Ectodermal cell (in vitro differentiated cells): ENCODE measurements at regions not wholly inside any gene's neighbourhood (a gene's known extent, or its start where the extent isn't known, plus 50 kb on each side); places are given as distances from the start of the nearest gene placed in this dataset.

Experiments used
- H3K27ac ChIP-seq: 2 replicates; pipeline ENCODE4 v1.7.0; 2013; ENCODE audit warnings: mild to moderate bottlenecking, low read depth, low read length; ENCODE audit not compliant: insufficient read depth, poor library complexity, severe bottlenecking
- H3K27me3 ChIP-seq: 2 replicates; pipeline ENCODE4 v1.7.0; 2013; ENCODE audit warnings: mild to moderate bottlenecking, low read length; ENCODE audit not compliant: insufficient read depth, control insufficient read depth, poor library complexity, severe bottlenecking
- H3K36me3 ChIP-seq: one replicate; pipeline ENCODE4 v1.7.0; 2013; ENCODE audit warnings: low read length; ENCODE audit not compliant: control insufficient read depth, insufficient read depth
- H3K4me1 ChIP-seq: one replicate; pipeline ENCODE4 v1.7.0; 2013; ENCODE audit warnings: low read length; ENCODE audit not compliant: control insufficient read depth, insufficient read depth
- H3K4me3 ChIP-seq: 2 replicates; pipeline ENCODE4 v1.7.0; 2013; ENCODE audit warnings: low read depth, low read length, control low read depth; ENCODE audit not compliant: insufficient read depth
- H3K9me3 ChIP-seq: 2 replicates; pipeline ENCODE4 v1.7.0; 2013; ENCODE audit warnings: mild to moderate bottlenecking, low read length, moderate library complexity; ENCODE audit not compliant: control insufficient read depth
- WGBS, 2 experiments: methylation state at CpG; one replicate each; pipeline ENCODE4 v1.1.7; 2013; ENCODE audit warnings: missing lambda C conversion rate in 2 of 2; 5-methylcytosine and 5-hydroxymethylcytosine counted together

GRCh38 chr21:39014747-39015146 is 168.5 kb downstream of the PSMG1 start:
- Histone ChIP-seq H3K4me3 (no peak overlapping the region), H3K27me3 (no peaks in the 10 kb centered on the region), H3K27ac (no peak overlapping the region), H3K36me3 (no peaks in the 10 kb centered on the region), H3K4me1 (peaks cover 4% of the 10 kb centered on the region), H3K9me3 (no peaks in the 10 kb centered on the region)
- 94 to 95% methylated on average over 9 of the region's 9 CpGs for WGBS, 2 experiments

DNA sequence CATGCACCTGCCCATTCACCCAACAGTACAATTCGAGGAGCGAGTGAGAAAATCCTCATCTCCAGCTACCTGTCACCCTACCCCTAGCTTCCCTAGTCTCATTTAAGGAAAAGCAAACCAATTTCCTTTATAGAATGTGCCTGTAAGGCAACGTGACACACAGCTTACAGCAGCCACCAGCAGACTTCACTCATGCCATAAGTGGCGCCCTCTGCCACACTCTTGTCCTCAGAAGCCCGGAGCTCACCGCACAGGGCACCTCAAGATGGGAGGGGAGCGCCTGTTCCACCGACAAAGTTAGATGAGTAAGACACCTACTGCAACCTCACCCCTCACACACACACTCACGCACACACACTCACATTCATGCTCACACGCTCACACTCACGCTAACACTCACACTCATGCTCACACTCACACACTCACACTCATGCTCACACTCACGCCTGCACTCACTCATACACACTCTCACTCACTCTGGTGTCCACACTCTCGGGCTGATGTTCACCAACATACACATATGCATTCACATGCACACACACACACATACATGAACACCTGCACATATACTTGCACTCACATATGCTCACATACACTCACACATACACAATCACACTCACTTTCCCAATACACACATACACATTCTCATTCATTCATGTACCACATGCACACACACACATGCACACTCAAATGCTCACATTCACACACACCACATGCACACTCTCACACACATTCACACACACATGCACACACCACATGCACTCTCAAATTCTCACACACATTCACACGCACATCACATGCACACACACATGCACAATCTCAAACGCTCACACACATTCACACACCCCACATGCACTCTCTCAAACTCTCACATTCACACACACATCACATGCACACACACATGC is 170.7 kb downstream of the PSMG1 start:
- Histone ChIP-seq H3K4me3 (no peak overlapping the region), H3K4me1 (peaks cover 7% of the 10 kb centered on the region), H3K27me3 (no peaks in the 10 kb centered on the region), H3K36me3 (no peaks in the 10 kb centered on the region), H3K9me3 (no peaks in the 10 kb centered on the region), H3K27ac (no peak overlapping the region)
- WGBS, 2 experiments, result 89 to 90% methylated on average over 15 of the region's 15 CpGs

GRCh38 chr21:39011911-39012310 is 171.3 kb downstream of the PSMG1 start:
- H3K27ac ChIP-seq, result no peak overlapping the region
- H3K27me3 ChIP-seq, result no peaks in the 10 kb centered on the region
- no peaks in the 10 kb centered on the region for H3K9me3 ChIP-seq
- 92 to 94% methylated on average over 3 of the region's 3 CpGs for WGBS, 2 experiments
- H3K4me1 ChIP-seq, result peaks cover 7% of the 10 kb centered on the region
- no peak overlapping the region for H3K4me3 ChIP-seq
- no peaks in the 10 kb centered on the region for H3K36me3 ChIP-seq

GRCh38 chr21:39010629-39011404 is 172.4 kb downstream of the PSMG1 start:
- Histone ChIP-seq H3K36me3 (no peaks in the 10 kb centered on the region), H3K9me3 (no peaks in the 10 kb centered on the region), H3K4me1 (peaks cover 7% of the 10 kb centered on the region), H3K27ac (no peak overlapping the region), H3K4me3 (no peak overlapping the region), H3K27me3 (no peaks in the 10 kb centered on the region)
- 94% methylated on average over 16 of the region's 16 CpGs for WGBS, 2 experiments

GRCh38 chr21:39009587-39010225 is 173.5 kb downstream of the PSMG1 start:
- H3K36me3 ChIP-seq, result no peaks in the 10 kb centered on the region
- H3K27ac ChIP-seq, result no peak overlapping the region
- H3K4me1 ChIP-seq, result peaks cover 12% of the 10 kb centered on the region
- H3K4me3 ChIP-seq, result no peak overlapping the region
- no peaks in the 10 kb centered on the region for H3K9me3 ChIP-seq
- WGBS, 2 experiments, result 79 to 81% methylated on average over 7 of the region's 7 CpGs
- no peaks in the 10 kb centered on the region for H3K27me3 ChIP-seq

GRCh38 chr21:39007985-39008384 is 175.3 kb downstream of the PSMG1 start:
- Histone ChIP-seq H3K36me3 (no peaks in the 10 kb centered on the region), H3K9me3 (no peaks in the 10 kb centered on the region), H3K4me1 (peaks cover 12% of the 10 kb centered on the region), H3K27ac (no peak overlapping the region), H3K27me3 (no peaks in the 10 kb centered on the region), H3K4me3 (no peak overlapping the region)
- WGBS, 2 experiments, result 91 to 92% methylated on average over 2 of the region's 2 CpGs

GRCh38 chr21:39007532-39007931 is 175.7 kb downstream of the PSMG1 start:
- H3K27me3 ChIP-seq, result no peaks in the 10 kb centered on the region
- no peak overlapping the region for H3K4me3 ChIP-seq
- H3K4me1 ChIP-seq, result peaks cover 12% of the 10 kb centered on the region
- no peak overlapping the region for H3K27ac ChIP-seq
- 71 to 73% methylated on average over 8 of the region's 8 CpGs for WGBS, 2 experiments
- H3K36me3 ChIP-seq, result no peaks in the 10 kb centered on the region
- no peaks in the 10 kb centered on the region for H3K9me3 ChIP-seq

DNA sequence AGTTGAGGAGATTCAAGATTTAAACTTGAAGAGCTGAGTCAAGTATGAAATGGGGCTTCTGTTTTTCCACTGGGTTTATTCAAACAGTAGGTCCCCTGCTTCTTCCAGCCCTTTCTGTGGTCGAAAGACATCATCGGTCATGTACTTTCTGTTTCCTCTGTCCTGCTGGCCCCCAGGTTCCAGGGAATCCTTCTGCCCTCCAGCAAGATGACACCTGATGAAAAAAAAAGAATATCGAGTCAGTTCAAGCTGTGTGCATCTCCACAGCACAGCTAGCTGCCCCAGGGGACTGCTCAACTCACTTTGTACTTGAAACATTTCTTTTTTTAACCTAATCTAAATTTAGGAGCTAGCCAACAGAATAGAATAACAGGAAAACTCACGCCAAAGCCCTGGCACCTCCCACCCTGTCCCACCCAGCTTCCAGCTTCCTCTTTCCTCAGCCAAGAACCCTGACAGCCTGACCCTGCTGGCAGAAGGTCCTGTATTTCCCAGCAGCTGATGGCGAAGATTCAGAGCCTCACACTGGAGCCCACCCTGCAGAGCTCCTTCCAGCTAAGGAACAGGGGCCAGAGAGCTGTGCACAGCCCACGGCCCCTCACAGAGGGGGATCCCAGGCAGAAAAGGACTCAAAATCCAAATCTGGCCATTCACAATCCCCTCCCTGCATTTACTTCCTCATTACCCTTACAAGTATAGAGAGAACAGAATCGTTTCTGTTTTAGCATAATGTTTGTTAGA is 176.5 kb downstream of the PSMG1 start:
- H3K27ac ChIP-seq, result no peak overlapping the region
- 75 to 77% methylated on average over 6 to 7 of the region's 7 CpGs for WGBS, 2 experiments

GRCh38 chr21:39005502-39005787 is 177.8 kb downstream of the PSMG1 start:
- WGBS, 2 experiments, result 63 to 65% methylated on average over 3 of the region's 3 CpGs
- Histone ChIP-seq H3K27ac (no peak overlapping the region), H3K9me3 (no peaks in the 10 kb centered on the region), H3K4me3 (no peak overlapping the region), H3K36me3 (no peaks in the 10 kb centered on the region), H3K4me1 (peaks cover 12% of the 10 kb centered on the region), H3K27me3 (no peaks in the 10 kb centered on the region)

More for the DNA sequence above, 176.5 kb downstream of the PSMG1 start:
- Histone ChIP-seq H3K4me1 (peaks cover 12% of the 10 kb centered on the region), H3K9me3 (no peaks in the 10 kb centered on the region), H3K36me3 (no peaks in the 10 kb centered on the region), H3K4me3 (no peak overlapping the region), H3K27me3 (no peaks in the 10 kb centered on the region)
